ENCODE measurements at regions not wholly inside any gene's neighbourhood (a gene's known extent, or its start where the extent isn't known, plus 50 kb on each side); places are given as distances from the start of the nearest gene placed in this dataset.

- H2BK12ac ChIP-seq (ENCODE audit: low read length in 2 of 2): no peak overlapping the region
- H3K27me3 ChIP-seq (ENCODE audit: control insufficient read depth in 1 of 2, insufficient read depth in 1 of 2, low read length in 2 of 2): no peaks in the 10 kb centered on the region
- no peak overlapping the region for H2BK15ac ChIP-seq (ENCODE audit: low read depth, poor library complexity, severe bottlenecking)
- H4K8ac ChIP-seq (ENCODE audit: low read length): no peak overlapping the region
- no peak overlapping the region for H3K14ac ChIP-seq (ENCODE audit: low read length in 2 of 2)
- no peak overlapping the region for H3K27ac ChIP-seq (ENCODE audit: low read length, poor library complexity, severe bottlenecking)
- no peak overlapping the region for H4K91ac ChIP-seq (ENCODE audit: low read length)
- WGBS: 82% methylated on average over 2 of the region's 2 CpGs
- no peak for DNase-seq
- no peak overlapping the region for H3K9ac ChIP-seq (ENCODE audit: low read length)
- no peaks in the 10 kb centered on the region for H3K9me3 ChIP-seq (ENCODE audit: control insufficient read depth, low read length)
- no peak overlapping the region for H2BK5ac ChIP-seq (ENCODE audit: low read depth, low read length, poor library complexity, severe bottlenecking)
- no peaks in the 10 kb centered on the region for H3K79me1 ChIP-seq (replicated peaks; ENCODE audit: low read length, poor library complexity, severe bottlenecking)
- H3K36me3 ChIP-seq (ENCODE audit: control insufficient read depth in 1 of 2, insufficient read depth in 2 of 2, low read depth in 1 of 2, low read length in 2 of 2): no peaks in the 10 kb centered on the region
- H2AFZ ChIP-seq (ENCODE audit: low read depth, low read length): no peak overlapping the region
- no peak overlapping the region for H3K23ac ChIP-seq (ENCODE audit: low read length in 2 of 2)
- H3K4me3 ChIP-seq (ENCODE audit: insufficient read depth in 1 of 2, low read depth in 1 of 2, low read length in 2 of 2): no peak overlapping the region
- no peak overlapping the region for H3K18ac ChIP-seq (ENCODE audit: low read depth in 1 of 2, low read length in 2 of 2)
- H3K4me2 ChIP-seq (ENCODE audit: low read length, poor library complexity, severe bottlenecking): no peak overlapping the region
- H3K4ac ChIP-seq (ENCODE audit: low read depth in 1 of 2, low read length in 2 of 2): no peak overlapping the region
- H2BK120ac ChIP-seq (ENCODE audit: low read depth, low read length): no peak overlapping the region
- H2AK5ac ChIP-seq (ENCODE audit: low read length, severe bottlenecking): no peak overlapping the region
- H3K4me1 ChIP-seq (ENCODE audit: control insufficient read depth, insufficient read depth, low read depth, low read length): no peaks in the 10 kb centered on the region
These were observed 176.7 kb upstream of the BTBD3 start for GRCh38 chr20:11740975-11741374.

GRCh38 chr20:11745145-11745544 lies 172.5 kb upstream of the BTBD3 start:
- H2BK15ac ChIP-seq (ENCODE audit: low read depth, poor library complexity, severe bottlenecking): no peak overlapping the region
- no peak for DNase-seq
- no peaks in the 10 kb centered on the region for H3K79me1 ChIP-seq (replicated peaks; ENCODE audit: low read length, poor library complexity, severe bottlenecking)
- H3K9me3 ChIP-seq (ENCODE audit: control insufficient read depth, low read length): no peaks in the 10 kb centered on the region
- H3K27me3 ChIP-seq (ENCODE audit: control insufficient read depth in 1 of 2, insufficient read depth in 1 of 2, low read length in 2 of 2): no peaks in the 10 kb centered on the region
- no peak overlapping the region for H3K18ac ChIP-seq (ENCODE audit: low read depth in 1 of 2, low read length in 2 of 2)
- H3K4me3 ChIP-seq (ENCODE audit: insufficient read depth in 1 of 2, low read depth in 1 of 2, low read length in 2 of 2): no peak overlapping the region
- H3K4ac ChIP-seq (ENCODE audit: low read depth in 1 of 2, low read length in 2 of 2): no peak overlapping the region
- H3K9ac ChIP-seq (ENCODE audit: low read length): no peak overlapping the region
- H2BK120ac ChIP-seq (ENCODE audit: low read depth, low read length): no peak overlapping the region
- H4K8ac ChIP-seq (ENCODE audit: low read length): no peak overlapping the region
- H2AK5ac ChIP-seq (ENCODE audit: low read length, severe bottlenecking): no peak overlapping the region
- H2BK5ac ChIP-seq (ENCODE audit: low read depth, low read length, poor library complexity, severe bottlenecking): no peak overlapping the region
- no peak overlapping the region for H3K14ac ChIP-seq (ENCODE audit: low read length in 2 of 2)
- H2BK12ac ChIP-seq (ENCODE audit: low read length in 2 of 2): no peak overlapping the region
- no peaks in the 10 kb centered on the region for H3K4me1 ChIP-seq (ENCODE audit: control insufficient read depth, insufficient read depth, low read depth, low read length)
- H3K23ac ChIP-seq (ENCODE audit: low read length in 2 of 2): no peak overlapping the region
- no peak overlapping the region for H2AFZ ChIP-seq (ENCODE audit: low read depth, low read length)
- H4K91ac ChIP-seq (ENCODE audit: low read length): no peak overlapping the region
- no peak overlapping the region for H3K27ac ChIP-seq (ENCODE audit: low read length, poor library complexity, severe bottlenecking)
- H3K4me2 ChIP-seq (ENCODE audit: low read length, poor library complexity, severe bottlenecking): no peak overlapping the region
- no CpG with 5 or more reads among the region's 1 CpG for WGBS
- H3K36me3 ChIP-seq (ENCODE audit: control insufficient read depth in 1 of 2, insufficient read depth in 2 of 2, low read depth in 1 of 2, low read length in 2 of 2): no peaks in the 10 kb centered on the region

- no peaks in the 10 kb centered on the region for H3K79me1 ChIP-seq (replicated peaks; ENCODE audit: low read length, poor library complexity, severe bottlenecking)
- no peak overlapping the region for H4K91ac ChIP-seq (ENCODE audit: low read length)
- no peaks in the 10 kb centered on the region for H3K36me3 ChIP-seq (ENCODE audit: control insufficient read depth in 1 of 2, insufficient read depth in 2 of 2, low read depth in 1 of 2, low read length in 2 of 2)
- H3K4me3 ChIP-seq (ENCODE audit: insufficient read depth in 1 of 2, low read depth in 1 of 2, low read length in 2 of 2): no peak overlapping the region
- no peak overlapping the region for H2BK15ac ChIP-seq (ENCODE audit: low read depth, poor library complexity, severe bottlenecking)
- H3K4me1 ChIP-seq (ENCODE audit: control insufficient read depth, insufficient read depth, low read depth, low read length): no peaks in the 10 kb centered on the region
- WGBS: 75% methylated on average over 1 of the region's 2 CpGs
- no peak overlapping the region for H3K4me2 ChIP-seq (ENCODE audit: low read length, poor library complexity, severe bottlenecking)
- no peak overlapping the region for H2AK5ac ChIP-seq (ENCODE audit: low read length, severe bottlenecking)
- H2BK12ac ChIP-seq (ENCODE audit: low read length in 2 of 2): no peak overlapping the region
- no peak overlapping the region for H2BK5ac ChIP-seq (ENCODE audit: low read depth, low read length, poor library complexity, severe bottlenecking)
- H3K23ac ChIP-seq (ENCODE audit: low read length in 2 of 2): no peak overlapping the region
- H2AFZ ChIP-seq (ENCODE audit: low read depth, low read length): no peak overlapping the region
- no peaks in the 10 kb centered on the region for H3K9me3 ChIP-seq (ENCODE audit: control insufficient read depth, low read length)
- H3K9ac ChIP-seq (ENCODE audit: low read length): no peak overlapping the region
- H3K18ac ChIP-seq (ENCODE audit: low read depth in 1 of 2, low read length in 2 of 2): no peak overlapping the region
- no peak for DNase-seq
- H4K8ac ChIP-seq (ENCODE audit: low read length): no peak overlapping the region
- H3K27me3 ChIP-seq (ENCODE audit: control insufficient read depth in 1 of 2, insufficient read depth in 1 of 2, low read length in 2 of 2): no peaks in the 10 kb centered on the region
- no peak overlapping the region for H3K14ac ChIP-seq (ENCODE audit: low read length in 2 of 2)
- H3K4ac ChIP-seq (ENCODE audit: low read depth in 1 of 2, low read length in 2 of 2): no peak overlapping the region
- no peak overlapping the region for H2BK120ac ChIP-seq (ENCODE audit: low read depth, low read length)
- H3K27ac ChIP-seq (ENCODE audit: low read length, poor library complexity, severe bottlenecking): no peak overlapping the region
These were observed 169.3 kb upstream of the BTBD3 start for GRCh38 chr20:11748436-11748835.

- H2BK5ac ChIP-seq (ENCODE audit: low read depth, low read length, poor library complexity, severe bottlenecking): no peak overlapping the region
- no peak overlapping the region for H3K9ac ChIP-seq (ENCODE audit: low read length)
- no peaks in the 10 kb centered on the region for H3K9me3 ChIP-seq (ENCODE audit: control insufficient read depth, low read length)
- H2BK12ac ChIP-seq (ENCODE audit: low read length in 2 of 2): no peak overlapping the region
- H2AFZ ChIP-seq (ENCODE audit: low read depth, low read length): no peak overlapping the region
- H3K79me1 ChIP-seq (replicated peaks; ENCODE audit: low read length, poor library complexity, severe bottlenecking): no peaks in the 10 kb centered on the region
- H3K14ac ChIP-seq (ENCODE audit: low read length in 2 of 2): no peak overlapping the region
- H3K36me3 ChIP-seq (ENCODE audit: control insufficient read depth in 1 of 2, insufficient read depth in 2 of 2, low read depth in 1 of 2, low read length in 2 of 2): no peaks in the 10 kb centered on the region
- H2AK5ac ChIP-seq (ENCODE audit: low read length, severe bottlenecking): no peak overlapping the region
- H3K18ac ChIP-seq (ENCODE audit: low read depth in 1 of 2, low read length in 2 of 2): no peak overlapping the region
- no peak overlapping the region for H2BK15ac ChIP-seq (ENCODE audit: low read depth, poor library complexity, severe bottlenecking)
- WGBS: 100% methylated on average over 1 of the region's 2 CpGs
- H3K4me2 ChIP-seq (ENCODE audit: low read length, poor library complexity, severe bottlenecking): no peak overlapping the region
- no peaks in the 10 kb centered on the region for H3K4me1 ChIP-seq (ENCODE audit: control insufficient read depth, insufficient read depth, low read depth, low read length)
- no peak overlapping the region for H3K27ac ChIP-seq (ENCODE audit: low read length, poor library complexity, severe bottlenecking)
- DNase-seq: no peak
- no peak overlapping the region for H3K23ac ChIP-seq (ENCODE audit: low read length in 2 of 2)
- H4K8ac ChIP-seq (ENCODE audit: low read length): no peak overlapping the region
- H4K91ac ChIP-seq (ENCODE audit: low read length): no peak overlapping the region
- H3K27me3 ChIP-seq (ENCODE audit: control insufficient read depth in 1 of 2, insufficient read depth in 1 of 2, low read length in 2 of 2): no peaks in the 10 kb centered on the region
- no peak overlapping the region for H3K4ac ChIP-seq (ENCODE audit: low read depth in 1 of 2, low read length in 2 of 2)
- no peak overlapping the region for H3K4me3 ChIP-seq (ENCODE audit: insufficient read depth in 1 of 2, low read depth in 1 of 2, low read length in 2 of 2)
- H2BK120ac ChIP-seq (ENCODE audit: low read depth, low read length): no peak overlapping the region
These were observed 165.4 kb upstream of the BTBD3 start for GRCh38 chr20:11752336-11752735.

Data from mesenchymal stem cell (in vitro differentiated cells and primary cell).